Esophagus muscularis mucosa (tissue), 3 donors: ENCODE measurements at regions not wholly inside any gene's neighbourhood (a gene's known extent, or its start where the extent isn't known, plus 50 kb on each side); places are given as distances from the start of the nearest gene placed in this dataset.

Experiments used
- POLR2A ChIP-seq: fragments of 450-650 bp; IDR thresholded peaks from one replicate; pipeline ENCODE4 v1.6.1; 2017; ENCODE audit warnings: antibody characterized with exemption, moderate library complexity, mild to moderate bottlenecking, low read depth
- TF ChIP-seq, protein P1 (sequence below), 3 experiments: fragments of 200-600 bp in 2 of 3; fragments of 450-650 bp in 1 of 3; sonication (generic) in 2 of 3; IDR thresholded peaks; one replicate each; pipeline ENCODE4 v1.5.1; 2017 to 2019; ENCODE audit warnings: antibody characterized with exemption in 3 of 3, mild to moderate bottlenecking in 2 of 3, moderate library complexity in 1 of 3

DNA sequence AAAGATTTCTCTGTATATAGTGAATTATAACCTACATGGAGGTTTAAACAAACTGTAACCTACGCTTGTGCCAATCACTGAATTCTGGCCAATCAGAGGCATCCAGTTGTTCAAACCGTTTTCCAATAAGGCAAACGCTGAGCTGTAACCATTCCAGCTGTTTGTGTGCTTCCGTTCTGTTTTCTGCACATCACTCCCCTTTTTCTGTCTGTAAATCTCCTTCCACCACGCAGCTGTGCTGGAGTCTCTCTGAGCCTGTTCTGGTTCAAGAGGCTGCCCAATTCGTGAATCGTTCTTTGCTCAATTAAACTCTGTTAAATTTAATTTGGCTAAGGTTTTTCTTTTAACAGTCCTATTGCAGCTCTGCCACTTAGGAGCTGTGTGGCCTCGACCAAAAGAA is 552.5 kb downstream of the FGF9 start:
- TF ChIP-seq, protein P1, sequence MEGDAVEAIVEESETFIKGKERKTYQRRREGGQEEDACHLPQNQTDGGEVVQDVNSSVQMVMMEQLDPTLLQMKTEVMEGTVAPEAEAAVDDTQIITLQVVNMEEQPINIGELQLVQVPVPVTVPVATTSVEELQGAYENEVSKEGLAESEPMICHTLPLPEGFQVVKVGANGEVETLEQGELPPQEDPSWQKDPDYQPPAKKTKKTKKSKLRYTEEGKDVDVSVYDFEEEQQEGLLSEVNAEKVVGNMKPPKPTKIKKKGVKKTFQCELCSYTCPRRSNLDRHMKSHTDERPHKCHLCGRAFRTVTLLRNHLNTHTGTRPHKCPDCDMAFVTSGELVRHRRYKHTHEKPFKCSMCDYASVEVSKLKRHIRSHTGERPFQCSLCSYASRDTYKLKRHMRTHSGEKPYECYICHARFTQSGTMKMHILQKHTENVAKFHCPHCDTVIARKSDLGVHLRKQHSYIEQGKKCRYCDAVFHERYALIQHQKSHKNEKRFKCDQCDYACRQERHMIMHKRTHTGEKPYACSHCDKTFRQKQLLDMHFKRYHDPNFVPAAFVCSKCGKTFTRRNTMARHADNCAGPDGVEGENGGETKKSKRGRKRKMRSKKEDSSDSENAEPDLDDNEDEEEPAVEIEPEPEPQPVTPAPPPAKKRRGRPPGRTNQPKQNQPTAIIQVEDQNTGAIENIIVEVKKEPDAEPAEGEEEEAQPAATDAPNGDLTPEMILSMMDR (IDR thresholded peaks at IDR 0.05) = no peak
- TF ChIP-seq POLR2A = no peak
